Fibroblast of mammary gland (primary cell): ENCODE measurements at regions not wholly inside any gene's neighbourhood (a gene's known extent, or its start where the extent isn't known, plus 50 kb on each side); places are given as distances from the start of the nearest gene placed in this dataset.

Source experiments
- DNase-seq: peaks from one replicate; pipeline ENCODE4 v3.0.0-alpha.2; 2010; ENCODE audit warnings: low read depth
- H3K4me3 ChIP-seq: 2 replicates; pipeline ENCODE4 v1.5.1; 2011; ENCODE audit warnings: low read depth, mild to moderate bottlenecking, low read length, moderate library complexity; ENCODE audit not compliant: control insufficient read depth
- TF ChIP-seq, protein P1 (sequence below): conservative IDR thresholded peaks from 2 replicates; pipeline ENCODE4 v1.5.1; 2011; ENCODE audit warnings: low read depth, low read length, inconsistent platforms; ENCODE audit not compliant: control insufficient read depth, insufficient read depth

DNA sequence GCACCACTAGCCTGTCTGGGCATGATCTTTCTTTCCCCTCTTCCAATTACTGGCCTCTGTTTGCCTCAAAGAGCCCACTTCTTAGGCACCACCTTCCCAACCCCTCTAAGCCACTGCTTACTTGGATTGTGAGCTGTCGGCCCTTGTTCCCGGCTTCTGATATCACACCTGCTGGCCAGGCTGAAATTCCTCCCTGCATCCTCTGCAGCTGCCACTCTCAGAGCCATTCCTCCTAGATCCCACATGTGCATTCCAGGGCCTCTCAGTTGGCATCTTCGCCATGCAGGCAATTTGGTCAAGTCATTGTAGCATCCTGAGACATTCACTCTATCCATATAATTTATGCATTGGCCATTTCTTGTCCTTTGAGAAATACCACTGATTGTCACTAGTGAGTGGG lies 135.9 kb downstream of the OLIG3 start:
- H3K4me3 ChIP-seq = no peak overlapping the region
- TF ChIP-seq, protein P1, sequence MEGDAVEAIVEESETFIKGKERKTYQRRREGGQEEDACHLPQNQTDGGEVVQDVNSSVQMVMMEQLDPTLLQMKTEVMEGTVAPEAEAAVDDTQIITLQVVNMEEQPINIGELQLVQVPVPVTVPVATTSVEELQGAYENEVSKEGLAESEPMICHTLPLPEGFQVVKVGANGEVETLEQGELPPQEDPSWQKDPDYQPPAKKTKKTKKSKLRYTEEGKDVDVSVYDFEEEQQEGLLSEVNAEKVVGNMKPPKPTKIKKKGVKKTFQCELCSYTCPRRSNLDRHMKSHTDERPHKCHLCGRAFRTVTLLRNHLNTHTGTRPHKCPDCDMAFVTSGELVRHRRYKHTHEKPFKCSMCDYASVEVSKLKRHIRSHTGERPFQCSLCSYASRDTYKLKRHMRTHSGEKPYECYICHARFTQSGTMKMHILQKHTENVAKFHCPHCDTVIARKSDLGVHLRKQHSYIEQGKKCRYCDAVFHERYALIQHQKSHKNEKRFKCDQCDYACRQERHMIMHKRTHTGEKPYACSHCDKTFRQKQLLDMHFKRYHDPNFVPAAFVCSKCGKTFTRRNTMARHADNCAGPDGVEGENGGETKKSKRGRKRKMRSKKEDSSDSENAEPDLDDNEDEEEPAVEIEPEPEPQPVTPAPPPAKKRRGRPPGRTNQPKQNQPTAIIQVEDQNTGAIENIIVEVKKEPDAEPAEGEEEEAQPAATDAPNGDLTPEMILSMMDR = no peak
- no peak for DNase-seq

DNA sequence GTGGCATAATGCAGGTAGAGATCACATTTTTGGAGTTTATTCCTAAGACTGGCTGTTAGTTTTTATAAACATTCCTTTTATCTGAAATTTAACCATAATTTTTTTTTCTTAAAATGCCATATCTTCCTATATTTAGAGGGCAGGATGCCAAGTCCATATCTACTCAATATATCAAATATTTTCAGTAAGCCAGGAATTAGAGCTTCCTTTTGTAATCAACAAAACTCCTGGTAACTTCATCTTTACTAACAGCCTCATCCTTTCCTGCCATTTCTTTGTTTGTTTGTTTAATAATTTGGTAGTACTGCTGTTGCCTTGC lies 136.3 kb downstream of the OLIG3 start:
- H3K4me3 ChIP-seq = no peak overlapping the region

DNA sequence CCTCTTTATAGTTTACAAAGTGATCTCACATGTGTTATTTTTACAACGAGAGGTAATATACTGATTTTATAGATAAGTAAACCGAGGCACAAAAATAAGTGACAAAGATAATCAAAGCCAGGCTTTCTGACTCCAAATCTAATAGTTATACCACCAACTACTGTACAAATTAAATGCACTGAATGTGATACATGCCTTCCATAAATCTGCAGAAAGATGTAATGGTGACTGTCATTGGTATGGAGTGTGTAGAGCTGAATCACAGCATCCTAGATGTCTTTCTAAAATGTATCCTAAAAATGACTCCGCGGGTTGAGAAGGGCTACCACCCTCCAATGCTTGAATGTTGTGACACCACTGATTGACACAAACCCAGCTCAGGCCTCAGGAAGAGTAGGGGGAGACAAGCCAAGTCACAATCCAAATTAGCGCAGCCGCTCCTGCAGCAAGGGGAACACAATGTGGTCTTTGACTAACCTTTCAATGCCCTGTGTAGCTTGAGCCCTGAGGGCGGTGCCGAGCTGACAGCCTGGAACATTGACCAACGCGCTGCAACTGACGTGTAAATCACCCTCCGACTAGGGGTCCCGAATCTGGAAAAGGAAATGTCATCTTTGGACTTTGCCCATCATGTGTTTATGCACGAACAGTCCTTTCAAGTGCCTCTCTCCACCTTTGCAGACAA lies 136.8 kb downstream of the OLIG3 start:
- H3K4me3 ChIP-seq = no peak overlapping the region
- no peak for DNase-seq
- TF ChIP-seq, protein P1 = no peak

More for the DNA sequence above, 136.3 kb downstream of the OLIG3 start:
- TF ChIP-seq, protein P1 = no peak
- no peak for DNase-seq

DNA sequence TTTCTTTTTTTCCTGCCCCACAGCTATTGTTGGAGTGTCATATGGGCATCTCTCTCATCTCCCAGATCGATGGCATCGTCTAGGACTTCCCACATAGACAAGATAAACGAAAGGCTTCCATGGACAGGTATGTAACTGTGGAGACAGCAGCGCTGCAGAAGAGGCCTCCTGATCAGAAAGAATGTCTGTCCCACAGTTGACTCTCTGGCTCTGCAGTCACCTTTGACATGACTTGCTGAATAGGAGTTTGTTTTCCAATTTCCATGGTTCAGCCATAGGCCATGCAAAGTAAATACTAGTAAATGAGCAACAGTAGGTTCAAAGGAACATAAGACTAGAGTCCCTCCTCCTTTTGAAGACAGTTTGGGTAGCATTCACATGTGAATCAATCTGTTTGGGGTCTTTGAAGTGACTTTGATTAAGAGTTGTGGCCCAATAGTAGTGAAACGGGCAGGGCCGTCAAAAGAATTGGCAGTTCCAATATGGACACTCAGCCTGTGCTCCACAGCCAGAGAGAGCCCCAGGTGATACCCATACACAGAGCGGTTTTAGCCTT lies 134.7 kb upstream of the IFNGR1 start:
- H3K4me3 ChIP-seq = no peak overlapping the region
- TF ChIP-seq, protein P1 = no peak
- DNase-seq = no peak

DNA sequence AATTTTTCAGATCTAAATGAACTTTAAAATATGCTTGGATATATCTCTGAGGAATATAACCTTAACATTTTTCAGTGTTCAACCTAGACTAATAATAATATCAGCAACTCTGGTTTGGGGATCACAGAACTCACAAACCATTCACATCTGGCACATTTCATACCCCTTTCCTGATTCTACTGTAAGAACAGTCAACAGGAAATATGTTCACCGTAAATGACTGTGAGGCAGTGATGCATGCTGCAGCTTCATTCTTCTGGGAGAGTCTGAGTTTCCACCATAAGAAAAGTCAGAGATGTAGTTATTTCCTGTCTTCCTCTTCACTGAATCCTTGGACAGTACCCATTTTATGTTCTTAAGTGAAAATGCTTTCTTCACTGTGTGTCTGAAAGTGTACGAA lies 134.2 kb upstream of the IFNGR1 start:
- H3K4me3 ChIP-seq = no peak overlapping the region
- no peak for DNase-seq
- TF ChIP-seq, protein P1 = no peak

DNA sequence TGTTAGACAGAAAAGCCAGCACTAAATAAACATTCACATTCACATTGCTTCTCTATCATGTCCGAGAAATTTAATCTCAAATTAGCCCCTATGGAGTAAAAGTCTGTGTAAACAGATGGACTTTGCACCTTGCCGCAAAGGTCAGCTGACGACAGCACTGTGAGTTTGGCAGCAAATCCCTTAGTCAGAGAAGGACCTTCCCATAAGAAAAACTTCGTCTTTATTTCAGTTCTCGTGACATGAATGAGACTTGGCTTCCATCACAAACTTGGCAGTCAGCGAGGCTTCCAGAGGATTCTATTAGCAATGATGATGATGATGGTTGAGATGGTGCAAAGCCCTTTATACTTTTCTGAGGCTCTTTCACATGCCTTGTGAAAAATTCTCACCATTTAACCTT lies 133.7 kb upstream of the IFNGR1 start:
- peak; percentile 11 for DNase-seq
- no peak overlapping the region for H3K4me3 ChIP-seq
- TF ChIP-seq, protein P1 = no peak
